A673 (cell line): ENCODE measurements at regions not wholly inside any gene's neighbourhood (a gene's known extent, or its start where the extent isn't known, plus 50 kb on each side); places are given as distances from the start of the nearest gene placed in this dataset.

ENCODE experiments used
- BruUV-seq: library from RNA; stranded (reverse); fragments of 400-500 nt; replicated peaks from 2 replicates; lab custom pipeline; 2021; lab: Mats Ljungman, UMichigan
- CTCF ChIA-PET: fragments of 300-600 bp; sonication (Branson Sonifier 250); formaldehyde crosslinking; loops from one replicate; lab custom pipeline; 2022; ENCODE audit warnings: antibody characterized with exemption; lab: Charles Lee
- POLR2A ChIA-PET: fragments of 300-600 bp; sonication (Branson Sonifier 250); formaldehyde crosslinking; loops from one replicate; lab custom pipeline; 2022; ENCODE audit warnings: antibody characterized with exemption; ENCODE audit not compliant: low non-redundant PET; lab: Charles Lee
- DNase-seq: peaks from one replicate; pipeline ENCODE4 v3.0.0-alpha.2; 2015; ENCODE audit warnings: low spot score
- H3K27ac ChIP-seq: fragments of 200-600 bp; sonication (generic); 2 replicates; pipeline ENCODE4 v1.5.1; 2016; ENCODE audit warnings: mixed run types, low read depth, mild to moderate bottlenecking, mixed read lengths, antibody characterized with exemption, low read length; ENCODE audit not compliant: poor library complexity, severe bottlenecking
- H3K27me3 ChIP-seq: fragments of 200-600 bp; sonication (generic); replicated peaks from 2 replicates; pipeline ENCODE4 v1.6.1; 2017; ENCODE audit warnings: mixed run types, low read depth, mild to moderate bottlenecking, mixed read lengths, antibody characterized with exemption, low read length; ENCODE audit not compliant: insufficient read depth, poor library complexity
- H3K36me3 ChIP-seq: fragments of 200-600 bp; sonication (generic); 2 replicates; pipeline ENCODE4 v1.6.1; 2016; ENCODE audit warnings: mixed run types, mild to moderate bottlenecking, mixed read lengths, antibody characterized with exemption, low read length; ENCODE audit not compliant: insufficient read depth, poor library complexity, severe bottlenecking
- H3K4me1 ChIP-seq: fragments of 200-600 bp; sonication (generic); 2 replicates; pipeline ENCODE4 v1.6.1; 2017; ENCODE audit warnings: mixed run types, mild to moderate bottlenecking, mixed read lengths, antibody characterized with exemption, low read length; ENCODE audit not compliant: insufficient read depth, poor library complexity, severe bottlenecking
- H3K4me3 ChIP-seq: fragments of 200-600 bp; sonication (generic); 2 replicates; pipeline ENCODE4 v1.5.1; 2016; ENCODE audit warnings: low read depth, mixed run types, mild to moderate bottlenecking, mixed read lengths, low read length; ENCODE audit not compliant: poor library complexity, severe bottlenecking
- H3K9me3 ChIP-seq: fragments of 200-600 bp; sonication (generic); 2 replicates; pipeline ENCODE4 v1.6.1; 2016; ENCODE audit warnings: mixed run types, low read depth, mild to moderate bottlenecking, mixed read lengths, antibody characterized with exemption, low read length; ENCODE audit not compliant: poor library complexity, severe bottlenecking
- EZH2 ChIP-seq: fragments of 200-600 bp; sonication (generic); IDR thresholded peaks from 2 replicates; pipeline ENCODE4 v1.6.1; 2017; ENCODE audit warnings: borderline replicate concordance, low read depth, mild to moderate bottlenecking, mixed read lengths, antibody characterized with exemption, low read length; ENCODE audit not compliant: poor library complexity, severe bottlenecking
- intact Hi-C: fragments of 100-400 bp; cut with micrococcal nuclease; formaldehyde crosslinking; loops from one replicate; pipeline ENCODE4 v1.10.0; 2022; ENCODE audit not compliant: unreplicated experiment
- TF ChIP-seq, protein P1 (sequence below): fragments of 300-800, 200-600 bp; sonication (generic); conservative IDR thresholded peaks from 2 replicates; pipeline ENCODE4 v1.5.1; 2017; ENCODE audit warnings: low read depth, mild to moderate bottlenecking, antibody characterized with exemption, low read length, moderate library complexity, mixed read lengths

DNA sequence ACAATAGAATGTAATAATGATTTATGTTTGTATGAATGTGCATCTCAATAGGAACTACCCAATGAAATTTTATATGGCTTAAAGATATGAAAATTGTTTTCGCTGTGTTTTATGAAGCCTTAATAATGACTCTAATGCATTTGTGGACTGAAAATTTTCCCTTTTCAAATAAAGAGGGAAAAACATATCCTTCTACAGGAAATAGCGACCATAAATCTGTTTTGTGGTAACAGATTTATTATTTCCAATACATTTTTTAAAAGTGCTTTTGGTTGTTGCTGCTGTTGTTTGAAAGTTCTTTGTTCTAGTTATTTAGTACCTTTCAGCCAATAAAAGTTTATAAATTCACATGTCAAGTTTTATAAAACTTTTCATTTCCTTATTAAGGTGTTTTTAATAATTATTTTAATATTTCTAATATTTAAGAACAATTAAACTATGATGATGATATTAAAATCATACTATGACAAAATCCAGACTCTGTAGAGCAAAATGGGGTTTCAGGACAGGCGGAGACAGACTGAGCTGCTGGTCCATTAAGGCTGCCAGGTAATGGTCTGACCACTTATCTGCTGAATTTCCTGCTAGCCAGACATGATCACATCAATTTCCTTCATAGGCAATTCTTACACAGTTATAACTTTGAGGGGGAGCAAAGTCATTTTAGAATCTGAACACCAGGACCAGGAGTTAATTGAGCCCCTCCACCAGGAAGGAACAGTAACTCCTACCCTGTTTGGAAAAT is 65.7 kb upstream of the NEUROD1 start:
- POLR2A ChIA-PET = no interaction called here
- BruUV-seq = no TSS peak

DNA sequence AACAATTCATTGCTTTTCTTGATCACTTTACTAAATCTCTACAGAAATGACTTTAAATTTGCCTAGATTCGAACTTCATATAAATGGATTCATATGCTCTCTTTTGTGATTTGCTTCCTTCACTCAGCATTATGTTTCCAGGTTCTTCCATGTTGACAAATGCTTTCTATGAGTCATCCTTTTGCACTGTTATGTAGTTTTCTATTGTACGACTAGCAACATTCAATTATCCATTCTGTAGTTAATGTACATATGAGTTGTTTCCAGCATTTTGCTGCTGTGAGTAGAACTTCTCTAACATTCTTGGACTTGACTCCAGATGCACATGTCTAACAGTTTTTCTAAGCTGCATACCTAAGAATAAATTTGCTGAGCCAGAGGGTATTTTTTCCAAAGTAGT is 66.5 kb upstream of the NEUROD1 start:
- intact Hi-C loops = loop anchor here (2.0 kb wide), 1 partner anchor 32 kb away; no protein-coding TSS in a partner anchor
- ChIA-PET CTCF (no interaction called here), POLR2A (interaction anchor here (0.6 kb wide), 1 partner anchor 65 kb away, joined by 4 read pairs; no protein-coding TSS in a partner anchor)
- no TSS peak for BruUV-seq
- TF ChIP-seq, protein P1, sequence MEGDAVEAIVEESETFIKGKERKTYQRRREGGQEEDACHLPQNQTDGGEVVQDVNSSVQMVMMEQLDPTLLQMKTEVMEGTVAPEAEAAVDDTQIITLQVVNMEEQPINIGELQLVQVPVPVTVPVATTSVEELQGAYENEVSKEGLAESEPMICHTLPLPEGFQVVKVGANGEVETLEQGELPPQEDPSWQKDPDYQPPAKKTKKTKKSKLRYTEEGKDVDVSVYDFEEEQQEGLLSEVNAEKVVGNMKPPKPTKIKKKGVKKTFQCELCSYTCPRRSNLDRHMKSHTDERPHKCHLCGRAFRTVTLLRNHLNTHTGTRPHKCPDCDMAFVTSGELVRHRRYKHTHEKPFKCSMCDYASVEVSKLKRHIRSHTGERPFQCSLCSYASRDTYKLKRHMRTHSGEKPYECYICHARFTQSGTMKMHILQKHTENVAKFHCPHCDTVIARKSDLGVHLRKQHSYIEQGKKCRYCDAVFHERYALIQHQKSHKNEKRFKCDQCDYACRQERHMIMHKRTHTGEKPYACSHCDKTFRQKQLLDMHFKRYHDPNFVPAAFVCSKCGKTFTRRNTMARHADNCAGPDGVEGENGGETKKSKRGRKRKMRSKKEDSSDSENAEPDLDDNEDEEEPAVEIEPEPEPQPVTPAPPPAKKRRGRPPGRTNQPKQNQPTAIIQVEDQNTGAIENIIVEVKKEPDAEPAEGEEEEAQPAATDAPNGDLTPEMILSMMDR = no peak
- TF ChIP-seq EZH2 = no peak
- H3K9me3 ChIP-seq = peaks cover 12% of the 10 kb centered on the region
- no peaks in the 10 kb centered on the region for H3K36me3 ChIP-seq
- peak overlapping the region; percentile 68 for H3K27ac ChIP-seq
- no peak for DNase-seq
- H3K4me1 ChIP-seq = peaks cover 25% of the 10 kb centered on the region
- H3K27me3 ChIP-seq = no peaks in the 10 kb centered on the region
- H3K4me3 ChIP-seq = no peak overlapping the region

More for the DNA sequence above, 65.7 kb upstream of the NEUROD1 start:
- peak; percentile 69 for DNase-seq
- intact Hi-C loops = loop anchor here (2.0 kb wide), 1 partner anchor 33 kb away; no protein-coding TSS in a partner anchor
- Histone ChIP-seq H3K36me3 (no peaks in the 10 kb centered on the region), H3K4me1 (peaks cover 24% of the 10 kb centered on the region), H3K27ac (peak overlapping the region; percentile 70), H3K9me3 (peaks cover 12% of the 10 kb centered on the region), H3K4me3 (no peak overlapping the region), H3K27me3 (no peaks in the 10 kb centered on the region)
- no peak for TF ChIP-seq EZH2
- TF ChIP-seq, protein P1 = no peak
- CTCF ChIA-PET = no interaction called here

DNA sequence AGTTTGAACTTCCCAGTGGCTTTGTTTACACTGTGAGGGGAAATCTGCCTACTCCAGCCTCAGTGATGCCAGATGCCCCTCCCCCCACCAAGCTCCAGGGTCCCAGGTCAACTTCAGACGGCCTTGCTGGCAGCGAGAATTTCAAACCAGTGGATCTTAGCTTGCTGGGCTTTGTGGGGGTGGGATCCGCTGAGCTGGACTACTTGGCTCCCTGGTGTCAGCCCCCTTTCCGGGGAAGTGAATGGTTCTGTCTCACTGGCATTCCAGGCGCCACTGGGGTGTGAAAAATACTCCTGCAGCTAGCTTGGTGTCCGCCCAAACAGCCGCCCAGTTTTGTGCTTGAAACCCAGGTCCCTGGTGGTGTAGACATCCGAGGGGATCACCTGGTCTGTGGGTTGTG is 70.0 kb upstream of the NEUROD1 start:
- Histone ChIP-seq H3K36me3 (no peaks in the 10 kb centered on the region), H3K9me3 (peaks cover 12% of the 10 kb centered on the region), H3K4me3 (no peak overlapping the region), H3K27ac (no peak overlapping the region), H3K27me3 (no peaks in the 10 kb centered on the region), H3K4me1 (peaks cover 35% of the 10 kb centered on the region)
- intact Hi-C loops = no loop called here
- TF ChIP-seq, protein P1 = no peak
- no peak for TF ChIP-seq EZH2
- DNase-seq = no peak
- ChIA-PET CTCF (no interaction called here), POLR2A (no interaction called here)
- BruUV-seq = no TSS peak
